SH-SY5Y (cell line): ENCODE measurements at regions not wholly inside any gene's neighbourhood (a gene's known extent, or its start where the extent isn't known, plus 50 kb on each side); places are given as distances from the start of the nearest gene placed in this dataset.

Source experiments
- GATA2 ChIP-seq: IDR thresholded peaks from 2 replicates; pipeline ENCODE4 v1.6.1; 2011; ENCODE audit warnings: mild to moderate bottlenecking, low read depth, low read length
- GATA3 ChIP-seq: IDR thresholded peaks from 2 replicates; pipeline ENCODE4 v1.6.1; 2011; ENCODE audit warnings: low read depth, mild to moderate bottlenecking, low read length, moderate library complexity

DNA sequence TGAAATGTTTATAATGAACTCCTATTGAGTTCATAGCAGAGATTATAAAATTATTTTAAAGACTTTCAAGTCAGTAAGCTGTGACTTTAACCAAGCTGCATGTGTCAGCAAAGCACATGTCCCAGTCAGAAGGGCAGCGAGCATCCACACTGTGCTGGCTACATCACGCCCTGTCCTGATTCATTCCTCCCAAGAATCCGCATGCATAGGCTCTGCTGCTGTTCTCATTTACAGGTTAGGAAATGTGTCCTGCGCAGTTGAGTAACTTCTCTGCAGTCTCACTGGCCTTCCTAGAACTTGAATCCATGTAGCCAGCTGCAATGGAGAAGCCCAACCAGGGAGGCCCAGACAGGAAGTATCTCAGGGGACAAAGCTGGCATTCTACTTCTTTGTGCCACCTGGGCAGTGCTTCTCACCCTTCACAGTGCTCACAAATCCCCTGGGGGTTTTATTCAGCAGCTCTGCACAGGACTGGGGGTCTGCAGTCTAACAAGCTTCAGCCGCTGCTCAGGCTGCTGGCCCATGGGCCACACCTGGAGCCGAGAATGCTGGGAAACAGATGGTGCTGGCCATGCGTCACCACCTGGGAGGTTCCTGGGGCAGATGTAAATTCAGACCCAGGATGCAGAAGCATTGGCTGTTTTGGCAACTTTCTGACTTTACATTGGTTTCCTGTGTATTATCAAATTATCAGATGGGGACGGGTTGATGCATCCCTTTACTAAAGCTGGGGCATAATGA lies 192.8 kb upstream of the GDF10 start:
- TF ChIP-seq GATA3 (no peak), GATA2 (no peak)
